ENCODE measurements at regions not wholly inside any gene's neighbourhood (a gene's known extent, or its start where the extent isn't known, plus 50 kb on each side); places are given as distances from the start of the nearest gene placed in this dataset.
A peak's percentile ranks its signal among the peaks of the same experiment; 100 is the strongest.

GRCh38 chr1:58982259-58982998 is 198.6 kb upstream of the JUN start:
- peak; percentile 75 to 89 (median 88) for DNase-seq
- intact Hi-C loops (cut with DNase I) = no loop called here
- TF ChIP-seq CTCF (IDR thresholded peaks at IDR 0.05) (no peak), POLR2A (IDR thresholded peaks at IDR 0.05) (no peak)
- Histone ChIP-seq H3K27ac (peak overlapping the region in 2 of 3 donors; percentile 54 to 75), H3K4me3 (no peak overlapping the region), H3K9me3 (no peaks in the 10 kb centered on the region), H3K36me3 (no peaks in the 10 kb centered on the region), H3K27me3 (no peaks in the 10 kb centered on the region), H3K4me1 (peaks cover 0 to 21% (median under 1%) of the 10 kb centered on the region in 4 donors)
- 45% methylated on average over 8 of the region's 8 CpGs for WGBS (ENCODE audit: insufficient coverage, low coverage, low lambda C conversion rate, missing lambda C conversion rate)
- ATAC-seq = peak; percentile 94 to 98 (median 96)

- Histone ChIP-seq H3K4me3 (no peak overlapping the region), H3K9me3 (no peaks in the 10 kb centered on the region), H3K27ac (peak overlapping the region in 2 of 3 donors; percentile 8 to 51), H3K4me1 (peaks cover 0 to 21% (median under 1%) of the 10 kb centered on the region in 4 donors), H3K36me3 (no peaks in the 10 kb centered on the region), H3K27me3 (no peaks in the 10 kb centered on the region)
- DNase-seq = no peak
- ATAC-seq = peak in 3 of 4 donors; percentile 20 to 22 (median 21)
- WGBS (ENCODE audit: insufficient coverage, low coverage, low lambda C conversion rate, missing lambda C conversion rate) = 21% methylated on average over 3 of the region's 3 CpGs
- no peak for TF ChIP-seq CTCF (IDR thresholded peaks at IDR 0.05)
- no peak for TF ChIP-seq POLR2A (IDR thresholded peaks at IDR 0.05)
- intact Hi-C loops (cut with DNase I) = no loop called here
Observed at GRCh38 chr1:58983162-58983561, 199.3 kb upstream of the JUN start.

GRCh38 chr1:58983633-58984245 is 199.9 kb upstream of the JUN start:
- intact Hi-C loops (cut with DNase I) = no loop called here
- no peak for ATAC-seq
- H3K36me3 ChIP-seq = no peaks in the 10 kb centered on the region
- TF ChIP-seq CTCF (IDR thresholded peaks at IDR 0.05) = no peak
- no peak for TF ChIP-seq POLR2A (IDR thresholded peaks at IDR 0.05)
- H3K27ac ChIP-seq = peak overlapping the region in 1 of 3 donors; percentile 1
- H3K4me1 ChIP-seq = peaks cover 0 to 21% (median under 1%) of the 10 kb centered on the region in 4 donors
- WGBS (ENCODE audit: insufficient coverage, low coverage, low lambda C conversion rate, missing lambda C conversion rate) = 18% methylated on average over 2 of the region's 2 CpGs
- no peaks in the 10 kb centered on the region for H3K27me3 ChIP-seq
- no peaks in the 10 kb centered on the region for H3K9me3 ChIP-seq
- H3K4me3 ChIP-seq = no peak overlapping the region
- DNase-seq = no peak

GRCh38 chr1:58986996-58987767 is 203.3 kb upstream of the JUN start:
- Histone ChIP-seq H3K27ac (no peak overlapping the region), H3K9me3 (no peaks in the 10 kb centered on the region), H3K4me1 (peaks cover 0 to 15% (median under 1%) of the 10 kb centered on the region in 4 donors), H3K27me3 (no peaks in the 10 kb centered on the region), H3K4me3 (no peak overlapping the region), H3K36me3 (no peaks in the 10 kb centered on the region)
- 46% methylated on average over 4 of the region's 4 CpGs for WGBS (ENCODE audit: insufficient coverage, low coverage, low lambda C conversion rate, missing lambda C conversion rate)
- DNase-seq (no peak), ATAC-seq (no peak)
- intact Hi-C loops (cut with DNase I) = no loop called here
- TF ChIP-seq POLR2A (IDR thresholded peaks at IDR 0.05) = no peak
- TF ChIP-seq CTCF (IDR thresholded peaks at IDR 0.05) = no peak
